Thyroid gland (tissue), 4 donors: ENCODE measurements at regions not wholly inside any gene's neighbourhood (a gene's known extent, or its start where the extent isn't known, plus 50 kb on each side); places are given as distances from the start of the nearest gene placed in this dataset.

Experiments
- POLR2A ChIP-seq, 2 donors: fragments of 450-650 bp; IDR thresholded peaks; one replicate each; pipeline ENCODE4 v1.6.1; 2017; ENCODE audit warnings: antibody characterized with exemption in 2 of 2, mild to moderate bottlenecking in 2 of 2, moderate library complexity in 1 of 2
- TF ChIP-seq, protein P1 (sequence below), 6 experiments: fragments of 200-600 bp in 3 of 6; fragments of 450-650 bp in 3 of 6; sonication (generic) in 3 of 6; IDR thresholded peaks; one replicate each; pipeline ENCODE4 v1.5.1; 2016 to 2019; ENCODE audit warnings: antibody characterized with exemption in 6 of 6, mild to moderate bottlenecking in 2 of 6, inconsistent platforms in 1 of 6, moderate library complexity in 1 of 6

DNA sequence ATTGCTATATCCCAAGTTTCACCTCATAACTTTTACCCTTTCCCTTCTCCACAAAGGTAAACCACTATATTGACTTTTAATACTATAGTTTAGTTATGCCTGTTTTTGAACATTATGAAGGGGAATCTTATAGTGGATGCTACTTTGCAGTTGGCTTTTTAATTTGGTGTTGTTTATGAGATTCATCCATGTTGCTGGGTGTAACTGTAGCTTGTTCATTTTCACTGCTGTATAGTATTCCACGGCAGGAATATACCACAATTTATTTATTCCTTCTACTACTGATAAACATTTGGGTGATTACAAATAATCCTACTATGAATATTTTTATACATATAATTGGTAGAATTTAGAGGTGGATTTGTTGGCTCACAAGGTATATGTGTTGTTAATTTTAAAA, 88.4 kb upstream of the NALF2 start:
- TF ChIP-seq, protein P1, sequence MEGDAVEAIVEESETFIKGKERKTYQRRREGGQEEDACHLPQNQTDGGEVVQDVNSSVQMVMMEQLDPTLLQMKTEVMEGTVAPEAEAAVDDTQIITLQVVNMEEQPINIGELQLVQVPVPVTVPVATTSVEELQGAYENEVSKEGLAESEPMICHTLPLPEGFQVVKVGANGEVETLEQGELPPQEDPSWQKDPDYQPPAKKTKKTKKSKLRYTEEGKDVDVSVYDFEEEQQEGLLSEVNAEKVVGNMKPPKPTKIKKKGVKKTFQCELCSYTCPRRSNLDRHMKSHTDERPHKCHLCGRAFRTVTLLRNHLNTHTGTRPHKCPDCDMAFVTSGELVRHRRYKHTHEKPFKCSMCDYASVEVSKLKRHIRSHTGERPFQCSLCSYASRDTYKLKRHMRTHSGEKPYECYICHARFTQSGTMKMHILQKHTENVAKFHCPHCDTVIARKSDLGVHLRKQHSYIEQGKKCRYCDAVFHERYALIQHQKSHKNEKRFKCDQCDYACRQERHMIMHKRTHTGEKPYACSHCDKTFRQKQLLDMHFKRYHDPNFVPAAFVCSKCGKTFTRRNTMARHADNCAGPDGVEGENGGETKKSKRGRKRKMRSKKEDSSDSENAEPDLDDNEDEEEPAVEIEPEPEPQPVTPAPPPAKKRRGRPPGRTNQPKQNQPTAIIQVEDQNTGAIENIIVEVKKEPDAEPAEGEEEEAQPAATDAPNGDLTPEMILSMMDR (IDR thresholded peaks at IDR 0.05): no peak
- TF ChIP-seq POLR2A (IDR thresholded peaks at IDR 0.05): no peak
